ENCODE measurements at regions not wholly inside any gene's neighbourhood (a gene's known extent, or its start where the extent isn't known, plus 50 kb on each side); places are given as distances from the start of the nearest gene placed in this dataset.

GRCh38 chr9:16310278-16311110, 560.0 kb downstream of the BNC2 start:
- TF ChIP-seq POLR2A (IDR thresholded peaks at IDR 0.05) (no peak), CTCF (IDR thresholded peaks at IDR 0.05) (no peak)
